MM.1S (cell line): ENCODE measurements at regions not wholly inside any gene's neighbourhood (a gene's known extent, or its start where the extent isn't known, plus 50 kb on each side); places are given as distances from the start of the nearest gene placed in this dataset.

ENCODE experiments used
- DNase-seq: peaks from one replicate; pipeline ENCODE4 v3.0.0-alpha.2; 2015
- H2AFZ ChIP-seq: fragments of 300-600 bp; sonication (generic); 2 replicates; pipeline ENCODE4 v1.6.0; 2016; ENCODE audit warnings: antibody characterized with exemption, low read length
- H3F3A ChIP-seq: fragments of 300-600 bp; sonication (generic); 2 replicates; pipeline ENCODE4 v1.6.1; 2016; ENCODE audit warnings: mild to moderate bottlenecking, antibody characterized with exemption, low read length, moderate library complexity, mixed read lengths; ENCODE audit not compliant: insufficient read depth
- H3K27ac ChIP-seq: fragments of 300-600 bp; sonication (generic); 2 replicates; pipeline ENCODE4 v1.5.1; 2016; ENCODE audit warnings: mild to moderate bottlenecking, low read length
- H3K27me3 ChIP-seq: fragments of 300-600 bp; sonication (generic); replicated peaks from 2 replicates; pipeline ENCODE4 v1.6.0; 2016; ENCODE audit warnings: low read length; ENCODE audit not compliant: insufficient read depth
- H3K36me3 ChIP-seq: fragments of 300-600 bp; sonication (generic); replicated peaks from 2 replicates; pipeline ENCODE4 v1.6.1; 2016; ENCODE audit warnings: mild to moderate bottlenecking, low read length, mixed read lengths; ENCODE audit not compliant: insufficient read depth
- H3K4me1 ChIP-seq: fragments of 300-600 bp; sonication (generic); 2 replicates; pipeline ENCODE4 v1.6.1; 2016; ENCODE audit warnings: low read length, mixed read lengths
- H3K4me2 ChIP-seq: fragments of 300-600 bp; sonication (generic); 2 replicates; pipeline ENCODE4 v1.6.0; 2016; ENCODE audit warnings: low read depth, low read length
- H3K4me3 ChIP-seq: fragments of 300-600 bp; sonication (generic); 2 replicates; pipeline ENCODE4 v1.5.1; 2016; ENCODE audit warnings: low read length, mixed read lengths
- H3K79me2 ChIP-seq: fragments of 300-600 bp; sonication (generic); 2 replicates; pipeline ENCODE4 v1.6.1; 2016; ENCODE audit warnings: mixed run types, low read length, mixed read lengths
- H3K9ac ChIP-seq: fragments of 300-600 bp; sonication (generic); 2 replicates; pipeline ENCODE4 v1.6.1; 2016; ENCODE audit warnings: low read length, mixed read lengths
- H3K9me2 ChIP-seq: fragments of 300-600 bp; sonication (generic); replicated peaks from 2 replicates; pipeline ENCODE4 v1.6.1; 2016; ENCODE audit warnings: mild to moderate bottlenecking, low read length, mixed read lengths; ENCODE audit not compliant: insufficient read depth
- H3K9me3 ChIP-seq: fragments of 300-600 bp; sonication (generic); replicated peaks from 2 replicates; pipeline ENCODE4 v1.6.1; 2016; ENCODE audit warnings: mild to moderate bottlenecking, low read length, mixed read lengths; ENCODE audit not compliant: insufficient read depth
- H4K20me1 ChIP-seq: fragments of 300-600 bp; sonication (generic); 2 replicates; pipeline ENCODE4 v1.6.1; 2016; ENCODE audit warnings: mild to moderate bottlenecking, low read length, moderate library complexity, mixed read lengths; ENCODE audit not compliant: insufficient read depth
- CTCF ChIP-seq: fragments of 300-600 bp; sonication (generic); IDR thresholded peaks from 2 replicates; pipeline ENCODE4 v1.5.1; 2016; ENCODE audit warnings: antibody characterized with exemption, low read length, mixed read lengths
- EZH2 ChIP-seq: fragments of 300-600 bp; sonication (generic); optimal IDR thresholded peaks from 2 replicates; pipeline ENCODE3; 2017; ENCODE audit warnings: low read depth, mild to moderate bottlenecking, antibody characterized with exemption, low read length, mixed read lengths
- EZH2phosphoT487 ChIP-seq: fragments of 300-600 bp; sonication (generic); IDR thresholded peaks from 2 replicates; pipeline ENCODE4 v1.6.1; 2018; ENCODE audit warnings: antibody characterized with exemption, low read length

- H3K27ac ChIP-seq = no peak overlapping the region
- no peak overlapping the region for H2AFZ ChIP-seq
Observed at GRCh38 chr11:70863993-70864392, 388.4 kb downstream of the SHANK2 start.

GRCh38 chr11:70865356-70865755, 387.0 kb downstream of the SHANK2 start:
- no peak overlapping the region for H2AFZ ChIP-seq
- H3K27ac ChIP-seq = no peak overlapping the region

More at GRCh38 chr11:70863993-70864392, 388.4 kb downstream of the SHANK2 start:
- no peak for TF ChIP-seq EZH2phosphoT487
- no peak for TF ChIP-seq EZH2
- no peak for TF ChIP-seq CTCF
- H3K27me3 ChIP-seq = peaks cover 100% of the 10 kb centered on the region
- H3K4me2 ChIP-seq = no peak overlapping the region
- H3K9me3 ChIP-seq = no peaks in the 10 kb centered on the region
- H3K79me2 ChIP-seq = no peaks in the 10 kb centered on the region
- H3K9ac ChIP-seq = no peak overlapping the region
- no peak for DNase-seq
- no peaks in the 10 kb centered on the region for H3F3A ChIP-seq
- no peak overlapping the region for H3K4me3 ChIP-seq
- no peaks in the 10 kb centered on the region for H4K20me1 ChIP-seq
- no peaks in the 10 kb centered on the region for H3K4me1 ChIP-seq
- no peaks in the 10 kb centered on the region for H3K9me2 ChIP-seq
- no peaks in the 10 kb centered on the region for H3K36me3 ChIP-seq

GRCh38 chr11:70866834-70867233, 385.5 kb downstream of the SHANK2 start:
- Histone ChIP-seq H3K4me3 (no peak overlapping the region), H3K79me2 (no peaks in the 10 kb centered on the region), H3K9me3 (no peaks in the 10 kb centered on the region)

More at GRCh38 chr11:70865356-70865755, 387.0 kb downstream of the SHANK2 start:
- H3K79me2 ChIP-seq = no peaks in the 10 kb centered on the region
- TF ChIP-seq EZH2 (no peak), EZH2phosphoT487 (no peak), CTCF (no peak)
- DNase-seq = no peak
- no peaks in the 10 kb centered on the region for H3K36me3 ChIP-seq
- H3K4me1 ChIP-seq = no peaks in the 10 kb centered on the region
- no peaks in the 10 kb centered on the region for H3K9me3 ChIP-seq
- H3K27me3 ChIP-seq = peaks cover 100% of the 10 kb centered on the region
- H3F3A ChIP-seq = no peaks in the 10 kb centered on the region
- no peaks in the 10 kb centered on the region for H4K20me1 ChIP-seq
- H3K4me2 ChIP-seq = no peak overlapping the region
- H3K4me3 ChIP-seq = no peak overlapping the region
- no peaks in the 10 kb centered on the region for H3K9me2 ChIP-seq
- H3K9ac ChIP-seq = no peak overlapping the region

More at GRCh38 chr11:70866834-70867233, 385.5 kb downstream of the SHANK2 start:
- no peak for TF ChIP-seq CTCF
- TF ChIP-seq EZH2phosphoT487 = no peak
- no peak for TF ChIP-seq EZH2
- Histone ChIP-seq H3K27me3 (peaks cover 98% of the 10 kb centered on the region), H3K36me3 (no peaks in the 10 kb centered on the region), H3K4me2 (no peak overlapping the region), H3K9me2 (no peaks in the 10 kb centered on the region), H2AFZ (no peak overlapping the region), H3K9ac (no peak overlapping the region), H3F3A (no peaks in the 10 kb centered on the region), H4K20me1 (no peaks in the 10 kb centered on the region), H3K4me1 (no peaks in the 10 kb centered on the region), H3K27ac (no peak overlapping the region)
- no peak for DNase-seq
